HG02938 (cell line): ENCODE measurements at regions not wholly inside any gene's neighbourhood (a gene's known extent, or its start where the extent isn't known, plus 50 kb on each side); places are given as distances from the start of the nearest gene placed in this dataset.
"Not testable (repeated sequence)": the region's sequence is repeated elsewhere in the genome, so short reads cannot be mapped to it uniquely, and the experiment has no call there.

Experiments
- ATAC-seq: cut with Tn5 transposase; IDR thresholded peaks from one replicate; pipeline ENCODE4 v1.9.1; 2021; ENCODE audit warnings: mild to moderate bottlenecking, moderate library complexity; ENCODE audit not compliant: unreplicated experiment

DNA sequence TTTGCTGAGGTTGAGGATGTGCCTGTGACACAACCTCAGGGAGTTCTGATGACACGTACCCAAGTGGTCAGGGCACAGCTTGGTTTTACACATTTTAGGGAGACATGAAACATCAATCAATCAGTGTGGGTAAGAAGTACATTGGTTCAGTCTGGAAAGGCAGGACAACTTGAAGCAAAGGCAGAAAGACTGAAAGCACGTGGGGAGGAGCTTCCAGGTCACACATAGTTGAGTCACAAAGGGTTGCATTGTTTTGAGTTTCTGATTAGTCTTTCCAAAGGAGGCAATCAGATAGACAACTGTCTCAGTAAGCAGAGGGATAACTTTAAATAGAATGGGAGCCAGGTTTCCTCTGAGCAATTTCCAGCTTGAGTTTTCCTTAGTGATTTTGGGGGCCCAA is 1910.0 kb upstream of the AGA start:
- no peak for ATAC-seq

DNA sequence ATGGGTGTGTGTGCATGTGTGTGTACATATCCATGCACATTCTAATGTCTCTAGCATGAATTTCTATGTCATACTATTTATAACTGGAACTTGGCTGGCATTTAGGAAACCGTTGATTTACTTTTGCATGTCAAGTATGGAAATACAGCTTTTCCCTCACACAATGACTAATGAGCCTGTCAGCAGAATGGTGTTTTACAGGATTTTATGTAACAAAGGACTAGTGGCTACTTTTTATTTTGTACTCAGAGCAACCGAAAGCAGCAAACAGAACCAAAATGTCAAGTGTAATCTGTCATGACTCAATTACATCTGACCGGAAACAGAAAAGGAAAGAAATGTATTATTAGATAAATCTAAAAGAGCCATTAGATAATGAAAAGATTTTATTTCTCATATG is 1911.5 kb upstream of the AGA start:
- ATAC-seq, result no peak

DNA sequence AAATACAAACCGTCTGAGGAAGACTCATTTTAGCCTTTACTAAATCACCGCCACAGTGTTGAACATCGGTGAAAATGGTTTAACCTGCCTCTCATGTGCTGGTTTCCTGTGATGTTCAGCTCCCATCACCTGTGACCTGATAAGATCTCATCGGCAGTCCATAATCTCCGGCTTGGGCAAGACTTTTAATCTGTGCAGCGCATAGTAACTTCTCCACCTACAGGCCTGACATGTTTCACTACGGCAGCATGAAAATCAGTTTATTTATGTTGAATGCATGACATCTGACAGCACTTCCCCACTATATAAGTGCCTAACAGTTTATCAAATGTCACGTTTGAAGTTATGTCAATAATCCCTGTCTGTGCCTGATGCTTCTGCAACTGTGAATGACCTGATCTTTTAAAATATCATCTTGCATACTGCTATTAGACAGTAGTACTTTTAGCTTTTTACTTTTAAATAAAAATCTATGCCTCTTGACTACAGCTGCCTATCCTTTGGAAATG is 1919.8 kb upstream of the AGA start:
- ATAC-seq, result no peak

DNA sequence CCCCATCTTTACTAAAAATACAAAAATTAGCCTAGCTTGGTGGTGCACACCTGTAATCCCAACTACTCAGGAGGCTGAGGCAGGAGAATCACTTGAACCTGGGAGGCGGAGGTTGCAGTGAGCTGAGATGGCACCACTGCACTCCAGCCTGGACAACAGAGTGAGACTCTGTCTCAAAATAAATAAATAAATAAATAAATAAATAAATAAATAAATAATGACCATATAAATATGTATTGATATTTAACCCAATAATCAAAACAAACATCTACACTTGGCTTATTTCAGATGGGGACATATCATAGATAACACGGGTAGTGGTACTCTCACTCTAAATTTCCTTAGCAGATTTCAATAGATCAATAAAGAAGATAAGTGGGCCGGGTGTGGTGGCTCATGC is 1923.7 kb upstream of the AGA start:
- ATAC-seq, result not testable (repeated sequence)

DNA sequence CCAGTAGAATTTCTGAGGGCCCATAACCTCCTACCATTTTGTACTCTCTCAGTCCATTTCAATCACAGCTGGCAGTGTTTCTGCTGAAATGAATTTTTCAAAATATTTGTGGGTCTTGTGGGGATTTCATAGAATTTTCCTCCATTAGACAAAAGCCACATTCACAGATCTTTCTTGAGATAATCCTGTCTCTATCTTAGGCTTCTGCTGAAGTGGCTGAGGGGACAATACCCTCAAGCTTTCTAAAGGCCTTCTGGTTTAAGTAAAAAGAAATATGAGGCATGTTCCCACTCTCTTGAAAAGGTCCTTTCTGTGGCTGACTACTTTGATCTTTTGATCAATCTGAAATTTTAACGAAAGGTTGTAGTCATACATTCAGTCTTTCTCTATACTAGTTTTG is 1930.0 kb upstream of the AGA start:
- no peak for ATAC-seq

DNA sequence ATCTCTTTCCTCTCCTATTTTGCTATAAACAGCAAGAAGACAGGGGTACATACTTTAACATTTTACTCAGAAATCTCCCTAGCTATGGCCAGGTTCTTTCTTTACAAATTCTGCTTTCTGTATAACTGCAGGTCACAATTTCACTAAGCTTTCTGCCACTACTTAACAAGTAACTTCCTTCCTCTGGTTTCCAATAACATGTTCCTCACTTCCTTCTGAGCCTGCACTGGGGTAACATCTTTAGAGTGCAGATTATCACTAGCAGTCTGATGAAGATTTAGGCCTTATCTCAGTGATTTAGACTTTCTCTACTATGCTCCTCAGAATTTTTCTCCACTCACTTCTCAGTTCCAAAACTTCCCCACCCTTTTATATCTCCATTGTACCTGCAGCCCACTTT is 1930.5 kb upstream of the AGA start:
- no peak for ATAC-seq

DNA sequence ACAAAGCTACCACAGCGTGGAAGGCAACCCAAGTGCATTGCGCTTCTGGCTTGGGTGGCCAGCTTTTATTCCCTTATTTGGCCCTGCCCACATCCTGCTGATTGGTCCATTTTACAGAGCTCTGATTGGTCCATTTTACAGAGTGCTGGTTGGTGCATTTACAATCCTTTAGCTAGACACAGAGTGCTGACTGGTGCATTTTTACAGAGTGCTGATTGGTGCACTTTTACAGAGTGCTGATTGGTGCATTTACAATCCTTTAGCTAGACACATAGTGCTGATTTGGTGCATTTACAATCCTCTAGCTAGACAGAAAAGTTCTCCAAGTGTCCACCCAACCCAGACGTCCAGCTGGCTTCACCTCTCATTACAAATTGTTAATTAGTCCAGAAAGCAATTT is 1936.6 kb upstream of the AGA start:
- ATAC-seq, result not testable (repeated sequence)

DNA sequence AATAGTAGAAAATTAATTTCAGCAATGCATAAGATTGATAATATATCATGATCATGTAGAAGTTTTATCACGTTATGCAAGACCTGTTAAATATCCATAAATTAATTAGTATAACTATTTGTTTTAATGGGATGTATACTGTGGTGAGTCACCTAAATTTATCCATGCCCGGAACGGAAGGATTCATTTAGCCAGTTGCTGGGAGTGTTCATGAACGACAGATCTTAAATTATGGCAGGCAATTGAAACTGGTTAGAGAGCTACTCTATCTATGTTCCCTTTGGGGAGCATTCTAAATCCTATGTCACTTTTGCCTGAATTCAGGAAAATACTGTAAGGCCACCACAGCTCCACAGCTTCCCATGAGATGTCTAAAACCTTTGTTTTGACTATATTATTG is 1950.5 kb upstream of the AGA start:
- no peak for ATAC-seq

DNA sequence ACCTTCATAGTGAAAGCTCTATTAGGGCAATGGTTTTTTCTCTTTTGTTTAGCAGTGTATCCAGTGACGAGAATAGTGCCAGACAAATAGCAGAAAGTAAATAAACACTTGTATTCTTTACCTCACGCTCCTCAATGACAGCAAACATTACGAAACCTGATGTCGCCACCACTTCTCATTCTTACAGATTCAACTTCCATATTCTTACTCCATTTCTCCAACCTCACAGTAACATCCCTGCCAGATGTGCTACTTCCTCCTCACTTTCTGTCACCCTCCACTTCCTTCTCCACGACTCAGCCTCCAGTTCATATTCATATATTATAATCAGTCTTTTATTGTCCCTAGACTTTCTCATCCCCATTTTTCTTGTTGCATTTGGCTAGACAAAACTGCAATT is 1956.2 kb upstream of the AGA start:
- ATAC-seq, result no peak

DNA sequence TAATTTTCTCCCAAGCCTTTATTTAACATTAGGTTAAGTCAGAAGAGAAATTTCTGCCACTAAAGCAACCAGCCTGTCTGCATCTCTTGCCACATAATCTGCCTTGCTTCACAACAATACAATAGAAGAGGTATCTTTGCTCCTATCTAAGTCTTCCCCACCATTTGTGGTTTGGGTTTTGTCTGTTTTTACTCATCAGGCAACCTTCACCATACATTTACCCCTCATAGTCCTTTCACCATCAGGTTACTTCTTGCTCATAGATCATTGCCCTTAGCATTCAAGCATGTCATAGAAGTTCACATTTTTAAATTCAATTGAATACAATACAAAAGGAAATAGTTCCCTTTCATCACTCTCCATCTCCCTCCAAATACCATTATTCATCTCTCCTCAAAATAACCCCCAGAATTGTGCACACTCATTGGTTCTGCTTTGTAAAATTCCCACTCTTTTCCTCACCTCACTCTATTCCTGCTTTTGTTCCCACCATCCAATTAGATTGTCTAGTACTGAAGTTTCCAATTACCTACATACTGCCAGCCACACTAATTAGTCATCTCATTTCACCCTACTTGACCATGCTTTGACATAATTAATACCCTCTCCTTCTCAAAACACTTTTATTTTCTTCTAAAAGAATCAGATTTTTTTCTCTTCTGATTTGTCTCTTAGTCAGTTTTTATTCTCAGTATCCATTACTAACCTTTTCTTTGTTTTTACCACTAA is 1957.0 kb upstream of the AGA start:
- ATAC-seq, result no peak

DNA sequence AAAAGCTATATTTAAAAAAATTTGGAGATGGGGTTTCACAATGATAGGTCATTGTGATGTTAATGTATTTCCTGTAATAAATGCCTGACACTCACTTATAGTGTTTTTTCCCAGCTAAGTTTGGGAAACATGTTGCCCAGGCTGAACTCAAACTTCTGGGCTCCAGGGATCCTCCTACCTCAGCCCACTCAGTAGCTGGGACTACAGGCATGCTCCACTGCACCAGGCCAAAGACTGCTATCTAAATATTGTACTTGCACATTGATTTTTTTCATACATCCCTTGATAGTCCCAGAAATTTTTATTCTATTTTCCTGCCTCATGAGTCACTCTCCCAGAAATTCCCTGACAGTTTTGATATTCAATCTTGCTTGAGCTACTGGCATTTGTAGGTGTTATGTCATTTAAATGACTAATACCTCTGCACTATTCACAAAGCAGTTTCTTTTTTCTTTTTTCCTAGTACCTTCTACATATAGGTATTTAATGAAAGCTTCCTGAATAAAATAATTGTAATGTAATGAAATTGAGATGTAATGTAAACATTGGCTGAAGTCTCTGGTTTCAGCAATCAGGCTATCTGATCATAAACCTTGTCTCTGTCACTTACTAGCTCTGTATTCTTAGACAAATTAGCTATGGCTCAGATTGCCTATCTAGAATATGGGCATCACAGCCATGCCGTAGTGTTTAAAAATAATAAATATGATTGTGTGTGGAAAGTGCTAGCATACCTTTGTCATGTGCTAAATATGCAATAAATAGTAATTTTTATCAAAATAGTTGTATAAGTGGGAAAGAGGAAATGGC is 1973.0 kb upstream of the AGA start:
- ATAC-seq, result no peak

DNA sequence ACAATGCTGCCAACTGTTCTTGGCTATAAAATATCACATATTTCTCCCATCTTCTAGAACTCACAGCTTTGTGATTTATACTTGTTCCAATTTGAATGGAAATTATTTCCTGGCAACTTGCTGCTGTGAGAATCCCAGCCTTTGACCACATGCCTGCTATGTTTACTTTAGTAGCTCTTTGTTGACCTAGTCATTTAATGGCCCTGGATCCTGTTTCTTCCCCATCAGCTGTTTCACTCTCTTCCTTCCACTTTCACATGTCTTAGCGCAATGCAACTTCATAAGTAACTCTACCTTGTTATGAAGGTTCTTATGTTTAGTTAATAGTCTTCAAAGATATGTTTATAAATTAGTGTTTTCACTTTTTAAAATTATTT is 1973.6 kb upstream of the AGA start:
- ATAC-seq, result no peak

DNA sequence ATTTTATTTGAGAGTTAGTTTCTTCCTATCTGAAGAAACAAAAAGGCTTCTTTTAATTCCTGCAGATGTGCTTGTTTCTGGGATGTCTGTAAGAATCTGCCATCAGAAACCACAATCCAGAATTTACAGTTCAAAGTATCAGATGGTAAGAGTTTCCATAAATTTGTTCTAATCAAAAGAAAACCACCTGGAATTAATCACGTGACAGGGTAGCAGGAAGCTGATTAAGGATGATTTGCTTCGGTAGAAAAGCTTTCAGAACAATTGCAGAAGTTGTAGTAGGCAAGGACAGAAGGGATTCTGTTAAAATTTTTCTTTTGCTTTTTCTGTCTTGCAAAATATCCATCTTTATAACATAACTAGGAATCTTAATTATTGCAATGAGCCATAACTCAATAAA is 1975.1 kb upstream of the AGA start:
- no peak for ATAC-seq

DNA sequence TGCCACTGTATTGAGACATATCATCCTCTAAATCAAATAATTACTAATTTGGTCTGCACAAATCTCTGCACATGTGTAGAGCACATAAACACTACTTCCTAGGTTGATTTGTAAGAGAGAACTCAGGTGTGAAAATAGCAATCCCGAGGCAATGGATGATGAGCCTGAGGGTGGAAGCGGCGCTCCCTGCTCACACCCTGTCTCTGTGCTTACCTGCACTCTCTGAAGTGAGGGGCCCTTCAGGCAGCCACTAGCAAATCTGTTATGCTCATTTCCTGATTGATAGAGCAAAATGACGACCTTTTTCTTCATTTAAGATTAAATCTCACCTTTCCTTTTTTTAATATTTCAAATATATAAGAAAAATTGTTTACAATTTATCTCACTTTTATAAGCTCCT is 1995.7 kb upstream of the AGA start:
- no peak for ATAC-seq

DNA sequence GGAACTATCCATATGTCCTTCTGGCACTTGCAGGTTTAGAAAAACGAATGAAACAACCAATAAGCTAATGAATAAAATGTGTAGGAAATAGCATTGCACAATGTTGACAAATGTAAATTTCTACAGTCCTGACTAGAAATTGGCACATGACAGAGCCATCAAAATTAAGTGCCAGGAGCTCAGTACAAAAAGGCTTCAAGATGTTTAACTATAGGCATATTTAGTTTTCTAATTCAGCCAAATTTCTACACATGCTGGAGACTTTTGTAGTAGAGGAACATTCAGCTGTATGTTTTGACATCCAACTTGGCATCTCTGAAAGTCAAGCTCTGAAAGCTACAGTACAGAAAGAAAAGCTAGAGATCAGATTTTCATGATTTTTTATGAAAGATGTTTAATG is 1999.4 kb upstream of the AGA start:
- no peak for ATAC-seq

DNA sequence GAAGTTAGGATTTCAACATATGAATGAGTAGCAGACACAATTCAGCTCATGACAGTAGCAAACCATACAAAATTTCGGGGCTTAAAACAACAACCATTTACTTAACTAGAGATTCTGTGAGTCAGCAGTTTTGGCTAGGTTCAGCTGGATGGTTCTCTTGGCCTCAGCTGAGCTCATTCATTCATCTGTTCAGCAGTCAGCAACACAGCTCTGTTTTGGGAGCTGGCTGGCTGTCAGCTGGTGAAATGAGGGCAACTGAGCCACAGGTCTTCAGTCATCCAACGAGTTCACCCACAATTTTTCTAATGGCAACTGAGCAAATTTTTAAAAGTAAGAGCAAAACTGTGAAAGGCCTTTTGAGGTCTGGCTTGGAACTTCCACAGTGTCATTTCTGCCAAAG is 2005.1 kb upstream of the AGA start:
- no peak for ATAC-seq

DNA sequence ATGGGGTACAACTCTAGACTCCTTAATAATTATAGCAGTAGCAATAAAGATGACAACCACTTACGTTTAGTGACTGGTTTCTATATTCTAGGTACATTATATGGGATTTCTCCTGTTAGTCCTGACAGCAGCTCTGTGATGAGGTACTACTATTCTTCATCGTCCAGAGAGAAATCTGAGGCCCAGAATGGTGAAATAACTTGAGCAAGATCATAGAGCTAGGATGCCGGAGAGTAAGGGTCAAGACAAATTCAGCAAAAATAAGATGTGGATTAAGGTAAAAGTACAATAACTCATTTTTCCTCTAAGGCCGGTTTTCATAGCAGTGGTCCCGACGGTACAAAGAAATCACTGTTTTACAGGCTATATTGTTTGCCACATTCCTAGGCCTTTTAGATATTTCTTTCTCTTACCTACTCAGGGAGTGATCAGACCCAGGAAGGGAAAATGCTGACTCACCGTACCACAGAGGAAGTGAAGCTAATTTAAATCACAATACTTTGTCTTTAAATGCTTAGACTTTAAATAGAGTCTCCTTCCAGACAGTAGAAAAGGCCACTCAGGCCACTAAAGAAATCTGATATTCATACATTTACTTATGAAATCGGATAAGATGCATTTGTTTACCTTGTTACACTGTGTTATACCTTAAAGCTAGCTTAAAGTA is 2023.0 kb upstream of the AGA start:
- ATAC-seq, result no peak

DNA sequence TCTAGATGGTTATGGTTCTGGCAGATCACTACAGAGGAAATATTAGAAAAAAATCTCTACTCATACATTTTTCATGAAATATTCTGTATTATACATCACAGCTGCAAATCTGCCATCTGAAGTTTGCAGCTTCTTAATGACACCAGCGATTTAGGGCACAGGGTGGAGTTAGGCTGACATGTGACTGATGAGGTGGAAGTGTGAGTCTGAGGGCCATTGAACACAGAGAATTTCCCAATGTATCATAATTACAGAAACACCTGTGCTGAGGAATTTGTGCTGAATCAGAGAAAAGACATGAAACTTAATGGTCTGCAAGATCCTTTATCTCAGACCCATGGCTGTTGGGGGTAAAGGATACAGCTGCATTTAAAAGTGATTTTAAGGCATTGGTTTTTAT is 2025.6 kb upstream of the AGA start:
- ATAC-seq, result no peak

DNA sequence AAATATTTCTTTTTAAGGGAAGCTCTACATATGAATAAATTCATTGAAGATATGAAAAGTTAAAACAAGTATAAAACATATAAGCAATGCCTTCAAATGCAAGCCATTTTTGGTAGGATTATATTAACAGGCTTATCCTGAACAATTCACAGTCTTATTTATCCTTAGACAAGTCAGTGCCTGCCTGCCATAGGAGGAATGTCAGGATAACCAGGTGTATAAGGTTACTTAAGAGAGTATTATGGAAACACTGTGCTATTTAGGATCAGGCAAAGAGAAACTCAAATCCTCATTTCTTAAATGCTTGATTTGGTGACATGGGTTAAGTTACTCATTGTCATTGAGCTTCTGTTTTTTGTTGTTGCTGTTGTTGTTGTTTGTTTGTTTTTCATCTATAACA is 2029.9 kb upstream of the AGA start:
- no peak for ATAC-seq

DNA sequence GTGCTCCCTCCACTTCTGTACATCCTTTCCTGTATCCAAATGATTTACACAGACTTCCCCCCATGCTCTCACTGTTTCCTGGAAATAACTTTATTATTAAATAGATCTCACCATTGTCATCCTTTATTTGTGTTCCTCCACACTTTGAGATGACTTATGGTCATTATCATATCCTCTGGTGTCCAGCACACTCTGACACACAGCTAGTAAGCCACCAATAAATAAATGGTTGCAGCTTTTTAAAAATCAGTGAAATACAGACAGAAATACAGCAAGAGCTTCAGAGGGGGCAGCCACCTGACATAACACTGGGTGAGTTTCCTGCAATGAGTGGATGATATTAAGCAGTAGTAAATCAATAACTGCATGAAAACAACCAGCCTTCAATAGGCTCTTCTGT is 2036.4 kb upstream of the AGA start:
- no peak for ATAC-seq

DNA sequence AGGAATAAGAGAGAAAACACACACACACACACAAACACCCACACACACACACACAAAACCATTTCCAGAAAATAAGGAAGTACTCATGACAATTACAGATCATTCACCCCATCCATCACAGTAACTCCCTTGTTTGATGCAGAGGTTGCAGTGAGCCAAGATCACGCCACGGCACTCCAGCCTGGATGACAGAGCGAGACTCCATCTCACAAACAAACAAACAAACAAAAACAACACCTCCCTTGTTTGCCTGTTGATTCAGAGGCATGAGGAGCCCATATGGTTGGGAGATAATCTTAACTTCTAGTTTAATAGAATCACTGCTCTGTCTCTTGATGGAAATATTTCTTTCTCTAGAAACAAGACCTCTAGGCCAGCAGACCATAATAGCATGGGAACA is 2043.5 kb upstream of the AGA start:
- ATAC-seq, result no peak
